Tibial nerve (tissue), 4 donors: ENCODE measurements at regions not wholly inside any gene's neighbourhood (a gene's known extent, or its start where the extent isn't known, plus 50 kb on each side); places are given as distances from the start of the nearest gene placed in this dataset.
"Not testable (repeated sequence)": the region's sequence is repeated elsewhere in the genome, so short reads cannot be mapped to it uniquely, and the experiment has no call there.

Experiments used
- EP300 ChIP-seq, 2 donors: sonication (generic); formaldehyde crosslinking; IDR thresholded peaks; one replicate each; pipeline ENCODE4 v1.6.1; 2017; ENCODE audit warnings: antibody characterized with exemption in 2 of 2, mild to moderate bottlenecking in 1 of 2
- POLR2A ChIP-seq, 2 donors: fragments of 450-650 bp; IDR thresholded peaks; one replicate each; pipeline ENCODE4 v1.6.1; 2017; ENCODE audit warnings: antibody characterized with exemption in 2 of 2, mild to moderate bottlenecking in 2 of 2, moderate library complexity in 2 of 2
- TF ChIP-seq, protein P1 (sequence below), 5 experiments: fragments of 200-600 bp in 3 of 5; fragments of 450-650 bp in 2 of 5; sonication (generic) in 3 of 5; IDR thresholded peaks; one replicate each; pipeline ENCODE4 v1.5.1; 2016 to 2019; ENCODE audit warnings: antibody characterized with exemption in 5 of 5, mild to moderate bottlenecking in 3 of 5, moderate library complexity in 2 of 5

DNA sequence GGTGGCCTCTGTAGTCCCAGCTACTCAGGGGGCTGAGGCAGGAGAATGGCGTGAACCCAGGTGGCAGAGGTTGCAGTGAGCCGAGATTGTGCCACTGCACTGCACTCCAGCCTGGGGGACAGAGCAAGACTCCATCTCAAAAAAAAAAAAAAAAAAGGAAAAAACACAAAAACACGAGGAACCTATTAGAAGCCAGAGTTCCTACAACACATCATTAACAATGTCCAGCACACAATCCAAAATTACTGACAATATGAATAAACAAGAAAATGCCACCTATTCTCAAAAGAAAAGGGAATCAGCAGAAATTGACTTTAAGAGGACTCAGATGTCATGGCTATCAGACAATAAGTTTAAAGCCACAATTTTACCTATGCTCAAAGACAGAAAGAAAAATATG lies 57.3 kb upstream of the HS3ST3A1 start:
- not testable (repeated sequence) for TF ChIP-seq POLR2A, EP300 (IDR thresholded peaks at IDR 0.05)
- TF ChIP-seq, protein P1, sequence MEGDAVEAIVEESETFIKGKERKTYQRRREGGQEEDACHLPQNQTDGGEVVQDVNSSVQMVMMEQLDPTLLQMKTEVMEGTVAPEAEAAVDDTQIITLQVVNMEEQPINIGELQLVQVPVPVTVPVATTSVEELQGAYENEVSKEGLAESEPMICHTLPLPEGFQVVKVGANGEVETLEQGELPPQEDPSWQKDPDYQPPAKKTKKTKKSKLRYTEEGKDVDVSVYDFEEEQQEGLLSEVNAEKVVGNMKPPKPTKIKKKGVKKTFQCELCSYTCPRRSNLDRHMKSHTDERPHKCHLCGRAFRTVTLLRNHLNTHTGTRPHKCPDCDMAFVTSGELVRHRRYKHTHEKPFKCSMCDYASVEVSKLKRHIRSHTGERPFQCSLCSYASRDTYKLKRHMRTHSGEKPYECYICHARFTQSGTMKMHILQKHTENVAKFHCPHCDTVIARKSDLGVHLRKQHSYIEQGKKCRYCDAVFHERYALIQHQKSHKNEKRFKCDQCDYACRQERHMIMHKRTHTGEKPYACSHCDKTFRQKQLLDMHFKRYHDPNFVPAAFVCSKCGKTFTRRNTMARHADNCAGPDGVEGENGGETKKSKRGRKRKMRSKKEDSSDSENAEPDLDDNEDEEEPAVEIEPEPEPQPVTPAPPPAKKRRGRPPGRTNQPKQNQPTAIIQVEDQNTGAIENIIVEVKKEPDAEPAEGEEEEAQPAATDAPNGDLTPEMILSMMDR (IDR thresholded peaks at IDR 0.05), result not testable (repeated sequence)
